ENCODE measurements at regions not wholly inside any gene's neighbourhood (a gene's known extent, or its start where the extent isn't known, plus 50 kb on each side); places are given as distances from the start of the nearest gene placed in this dataset.

- TF ChIP-seq POLR2A (IDR thresholded peaks at IDR 0.05; ENCODE audit: borderline replicate concordance, extremely low read depth, insufficient read depth, insufficient read length) (no peak), ZNF274 (IDR thresholded peaks at IDR 0.05; ENCODE audit: low read depth, low read length) (no peak), CTCF (IDR thresholded peaks at IDR 0.05 in 2 of 3, conservative IDR thresholded peaks at IDR 0.05 in 1 of 3; ENCODE audit: borderline replicate concordance in 1 of 3, insufficient read depth in 1 of 3, low read depth in 2 of 3, low read length in 2 of 3) (no peak), SP1 (IDR thresholded peaks at IDR 0.05; ENCODE audit: low read depth) (no peak), EZH2 (IDR thresholded peaks at IDR 0.05) (no peak), YY1 (IDR thresholded peaks at IDR 0.05; ENCODE audit: extremely low read depth, insufficient replicate concordance, low read depth, low read length) (no peak), MAX (IDR thresholded peaks at IDR 0.05) (no peak), EZH2phosphoT487 (IDR thresholded peaks at IDR 0.05; ENCODE audit: borderline replicate concordance) (no peak), SRF (IDR thresholded peaks at IDR 0.05; ENCODE audit: low read depth) (no peak), EGR1 (IDR thresholded peaks at IDR 0.05; ENCODE audit: low read depth) (no peak), TCF7L2 (IDR thresholded peaks at IDR 0.05; ENCODE audit: borderline replicate concordance, extremely low read depth, insufficient read depth, insufficient read length) (no peak), JUND (IDR thresholded peaks at IDR 0.05) (no peak), ZFX (IDR thresholded peaks at IDR 0.05) (no peak), REST (IDR thresholded peaks at IDR 0.05; ENCODE audit: low read depth) (no peak)
These were observed 243.6 kb downstream of the ZIC4 start for GRCh38 chr3:147162743-147163142.
